ENCODE measurements at regions not wholly inside any gene's neighbourhood (a gene's known extent, or its start where the extent isn't known, plus 50 kb on each side); places are given as distances from the start of the nearest gene placed in this dataset.

- DNase-seq (ENCODE audit: extremely low spot score, unreplicated experiment) = no peak
- H3K27me3 Mint-ChIP-seq (ENCODE audit: unreplicated experiment) = peaks cover 20% of the 10 kb centered on the region
- TF ChIP-seq CTCF (IDR thresholded peaks at IDR 0.05) = no peak
- no peak overlapping the region for H3K4me3 Mint-ChIP-seq (ENCODE audit: unreplicated experiment)
- no peaks in the 10 kb centered on the region for H3K9me3 Mint-ChIP-seq (ENCODE audit: unreplicated experiment)
- H3K36me3 Mint-ChIP-seq (ENCODE audit: unreplicated experiment) = no peaks in the 10 kb centered on the region
- H3K27ac Mint-ChIP-seq (ENCODE audit: unreplicated experiment) = no peak overlapping the region
- H3K4me1 Mint-ChIP-seq (ENCODE audit: unreplicated experiment) = peaks cover 6% of the 10 kb centered on the region
Observed at GRCh38 chr18:25416374-25416773, 64.4 kb upstream of the ZNF521 start.

GRCh38 chr18:25409971-25410370, 58.0 kb upstream of the ZNF521 start:
- Mint-ChIP-seq H3K9me3 (ENCODE audit: unreplicated experiment) (no peaks in the 10 kb centered on the region), H3K4me1 (ENCODE audit: unreplicated experiment) (peaks cover 3% of the 10 kb centered on the region), H3K27ac (ENCODE audit: unreplicated experiment) (no peak overlapping the region), H3K4me3 (ENCODE audit: unreplicated experiment) (no peak overlapping the region), H3K36me3 (ENCODE audit: unreplicated experiment) (no peaks in the 10 kb centered on the region), H3K27me3 (ENCODE audit: unreplicated experiment) (peaks cover 10% of the 10 kb centered on the region)
- DNase-seq (ENCODE audit: extremely low spot score, unreplicated experiment) = no peak
- TF ChIP-seq CTCF (IDR thresholded peaks at IDR 0.05) = no peak

- no peaks in the 10 kb centered on the region for H3K36me3 Mint-ChIP-seq (ENCODE audit: unreplicated experiment)
- no peak for DNase-seq (ENCODE audit: extremely low spot score, unreplicated experiment)
- no peaks in the 10 kb centered on the region for H3K4me1 Mint-ChIP-seq (ENCODE audit: unreplicated experiment)
- H3K4me3 Mint-ChIP-seq (ENCODE audit: unreplicated experiment) = no peak overlapping the region
- no peak overlapping the region for H3K27ac Mint-ChIP-seq (ENCODE audit: unreplicated experiment)
- H3K9me3 Mint-ChIP-seq (ENCODE audit: unreplicated experiment) = no peaks in the 10 kb centered on the region
- no peak for TF ChIP-seq CTCF (IDR thresholded peaks at IDR 0.05)
- peaks cover 10% of the 10 kb centered on the region for H3K27me3 Mint-ChIP-seq (ENCODE audit: unreplicated experiment)
Observed at GRCh38 chr18:25408293-25408692, 56.3 kb upstream of the ZNF521 start.

All from osteocyte (in vitro differentiated cells).